ENCODE measurements at regions not wholly inside any gene's neighbourhood (a gene's known extent, or its start where the extent isn't known, plus 50 kb on each side); places are given as distances from the start of the nearest gene placed in this dataset.
A peak's percentile ranks its signal among the peaks of the same experiment; 100 is the strongest.

GRCh38 chr20:51262240-51262639 lies 239.3 kb upstream of the KCNG1 start:
- no peak overlapping the region for H3K4me3 ChIP-seq (ENCODE audit: low read length)
- no peak for DNase-seq (ENCODE audit: low read depth)

GRCh38 chr20:51259455-51259854 lies 236.5 kb upstream of the KCNG1 start:
- Histone ChIP-seq H3K4me3 (ENCODE audit: low read length) (no peak overlapping the region), H3K4me1 (ENCODE audit: control insufficient read depth, insufficient read depth, low read length) (peaks cover 9% of the 10 kb centered on the region), H3K27me3 (replicated peaks; ENCODE audit: control insufficient read depth, insufficient read depth, low read length) (peaks cover 70% of the 10 kb centered on the region), H3K36me3 (ENCODE audit: control insufficient read depth, insufficient read depth, low read length, severe bottlenecking) (no peaks in the 10 kb centered on the region), H3K9me3 (ENCODE audit: control insufficient read depth, low read length) (no peaks in the 10 kb centered on the region), H3K9ac (ENCODE audit: low read length) (no peak overlapping the region)
- no peak for DNase-seq (ENCODE audit: low read depth)

More at GRCh38 chr20:51262240-51262639, 239.3 kb upstream of the KCNG1 start:
- H3K9me3 ChIP-seq (ENCODE audit: control insufficient read depth, low read length): peaks cover 9% of the 10 kb centered on the region
- peaks cover 58% of the 10 kb centered on the region for H3K27me3 ChIP-seq (replicated peaks; ENCODE audit: control insufficient read depth, insufficient read depth, low read length)
- H3K9ac ChIP-seq (ENCODE audit: low read length): no peak overlapping the region
- H3K4me1 ChIP-seq (ENCODE audit: control insufficient read depth, insufficient read depth, low read length): peaks cover 9% of the 10 kb centered on the region
- H3K36me3 ChIP-seq (ENCODE audit: control insufficient read depth, insufficient read depth, low read length, severe bottlenecking): no peaks in the 10 kb centered on the region

- H3K4me1 ChIP-seq (ENCODE audit: control insufficient read depth, insufficient read depth, low read length): peaks cover 9% of the 10 kb centered on the region
These were observed 235.8 kb upstream of the KCNG1 start for GRCh38 chr20:51258582-51259165.

GRCh38 chr20:51255417-51255816 lies 232.5 kb upstream of the KCNG1 start:
- no peak overlapping the region for H3K9ac ChIP-seq (ENCODE audit: low read length)

More at GRCh38 chr20:51258582-51259165, 235.8 kb upstream of the KCNG1 start:
- H3K4me3 ChIP-seq (ENCODE audit: low read length): no peak overlapping the region
- H3K27me3 ChIP-seq (replicated peaks; ENCODE audit: control insufficient read depth, insufficient read depth, low read length): peaks cover 78% of the 10 kb centered on the region
- DNase-seq (ENCODE audit: low read depth): peak; percentile 17
- no peak overlapping the region for H3K9ac ChIP-seq (ENCODE audit: low read length)
- H3K36me3 ChIP-seq (ENCODE audit: control insufficient read depth, insufficient read depth, low read length, severe bottlenecking): no peaks in the 10 kb centered on the region
- no peaks in the 10 kb centered on the region for H3K9me3 ChIP-seq (ENCODE audit: control insufficient read depth, low read length)

GRCh38 chr20:51253280-51253679 lies 230.4 kb upstream of the KCNG1 start:
- Histone ChIP-seq H3K9me3 (ENCODE audit: control insufficient read depth, low read length) (peaks cover 12% of the 10 kb centered on the region), H3K36me3 (ENCODE audit: control insufficient read depth, insufficient read depth, low read length, severe bottlenecking) (no peaks in the 10 kb centered on the region), H3K27me3 (replicated peaks; ENCODE audit: control insufficient read depth, insufficient read depth, low read length) (peaks cover 77% of the 10 kb centered on the region), H3K9ac (ENCODE audit: low read length) (no peak overlapping the region), H3K4me3 (ENCODE audit: low read length) (no peak overlapping the region), H3K4me1 (ENCODE audit: control insufficient read depth, insufficient read depth, low read length) (no peaks in the 10 kb centered on the region)
- DNase-seq (ENCODE audit: low read depth): no peak

More at GRCh38 chr20:51255417-51255816, 232.5 kb upstream of the KCNG1 start:
- no peak for DNase-seq (ENCODE audit: low read depth)
- H3K27me3 ChIP-seq (replicated peaks; ENCODE audit: control insufficient read depth, insufficient read depth, low read length): peaks cover 75% of the 10 kb centered on the region
- no peak overlapping the region for H3K4me3 ChIP-seq (ENCODE audit: low read length)
- peaks cover 12% of the 10 kb centered on the region for H3K9me3 ChIP-seq (ENCODE audit: control insufficient read depth, low read length)
- H3K4me1 ChIP-seq (ENCODE audit: control insufficient read depth, insufficient read depth, low read length): peaks cover 9% of the 10 kb centered on the region
- no peaks in the 10 kb centered on the region for H3K36me3 ChIP-seq (ENCODE audit: control insufficient read depth, insufficient read depth, low read length, severe bottlenecking)

GRCh38 chr20:51249781-51250180 lies 226.9 kb upstream of the KCNG1 start:
- DNase-seq (ENCODE audit: low read depth): no peak
- Histone ChIP-seq H3K36me3 (ENCODE audit: control insufficient read depth, insufficient read depth, low read length, severe bottlenecking) (no peaks in the 10 kb centered on the region), H3K27me3 (replicated peaks; ENCODE audit: control insufficient read depth, insufficient read depth, low read length) (peaks cover 64% of the 10 kb centered on the region), H3K9ac (ENCODE audit: low read length) (no peak overlapping the region), H3K4me3 (ENCODE audit: low read length) (no peak overlapping the region), H3K9me3 (ENCODE audit: control insufficient read depth, low read length) (peaks cover 12% of the 10 kb centered on the region), H3K4me1 (ENCODE audit: control insufficient read depth, insufficient read depth, low read length) (no peaks in the 10 kb centered on the region)

- peaks cover 59% of the 10 kb centered on the region for H3K27me3 ChIP-seq (replicated peaks; ENCODE audit: control insufficient read depth, insufficient read depth, low read length)
- no peaks in the 10 kb centered on the region for H3K4me1 ChIP-seq (ENCODE audit: control insufficient read depth, insufficient read depth, low read length)
- H3K36me3 ChIP-seq (ENCODE audit: control insufficient read depth, insufficient read depth, low read length, severe bottlenecking): no peaks in the 10 kb centered on the region
- no peak overlapping the region for H3K9ac ChIP-seq (ENCODE audit: low read length)
- DNase-seq (ENCODE audit: low read depth): no peak
- peaks cover 12% of the 10 kb centered on the region for H3K9me3 ChIP-seq (ENCODE audit: control insufficient read depth, low read length)
- no peak overlapping the region for H3K4me3 ChIP-seq (ENCODE audit: low read length)
These were observed 226.3 kb upstream of the KCNG1 start for GRCh38 chr20:51249215-51249614.

GRCh38 chr20:51244466-51244865 lies 221.6 kb upstream of the KCNG1 start:
- H3K9ac ChIP-seq (ENCODE audit: low read length): no peak overlapping the region
- H3K9me3 ChIP-seq (ENCODE audit: control insufficient read depth, low read length): peaks cover 28% of the 10 kb centered on the region
- H3K4me1 ChIP-seq (ENCODE audit: control insufficient read depth, insufficient read depth, low read length): no peaks in the 10 kb centered on the region
- no peaks in the 10 kb centered on the region for H3K36me3 ChIP-seq (ENCODE audit: control insufficient read depth, insufficient read depth, low read length, severe bottlenecking)
- peaks cover 46% of the 10 kb centered on the region for H3K27me3 ChIP-seq (replicated peaks; ENCODE audit: control insufficient read depth, insufficient read depth, low read length)
- no peak for DNase-seq (ENCODE audit: low read depth)
- no peak overlapping the region for H3K4me3 ChIP-seq (ENCODE audit: low read length)

- no peak for DNase-seq (ENCODE audit: low read depth)
- Histone ChIP-seq H3K4me3 (ENCODE audit: low read length) (no peak overlapping the region), H3K27me3 (replicated peaks; ENCODE audit: control insufficient read depth, insufficient read depth, low read length) (peaks cover 12% of the 10 kb centered on the region), H3K9me3 (ENCODE audit: control insufficient read depth, low read length) (peaks cover 30% of the 10 kb centered on the region), H3K36me3 (ENCODE audit: control insufficient read depth, insufficient read depth, low read length, severe bottlenecking) (no peaks in the 10 kb centered on the region), H3K9ac (ENCODE audit: low read length) (no peak overlapping the region), H3K4me1 (ENCODE audit: control insufficient read depth, insufficient read depth, low read length) (peaks cover 22% of the 10 kb centered on the region)
These were observed 215.9 kb upstream of the KCNG1 start for GRCh38 chr20:51238675-51239305.

GRCh38 chr20:51237791-51238190 lies 214.9 kb upstream of the KCNG1 start:
- Histone ChIP-seq H3K9me3 (ENCODE audit: control insufficient read depth, low read length) (peaks cover 21% of the 10 kb centered on the region), H3K27me3 (replicated peaks; ENCODE audit: control insufficient read depth, insufficient read depth, low read length) (peaks cover 7% of the 10 kb centered on the region), H3K4me3 (ENCODE audit: low read length) (no peak overlapping the region), H3K4me1 (ENCODE audit: control insufficient read depth, insufficient read depth, low read length) (peaks cover 22% of the 10 kb centered on the region), H3K9ac (ENCODE audit: low read length) (peak overlapping the region; percentile 2), H3K36me3 (ENCODE audit: control insufficient read depth, insufficient read depth, low read length, severe bottlenecking) (no peaks in the 10 kb centered on the region)
- DNase-seq (ENCODE audit: low read depth): no peak

GRCh38 chr20:51237278-51237677 lies 214.4 kb upstream of the KCNG1 start:
- H3K36me3 ChIP-seq (ENCODE audit: control insufficient read depth, insufficient read depth, low read length, severe bottlenecking): no peaks in the 10 kb centered on the region
- peaks cover 15% of the 10 kb centered on the region for H3K9me3 ChIP-seq (ENCODE audit: control insufficient read depth, low read length)
- H3K9ac ChIP-seq (ENCODE audit: low read length): peak overlapping the region; percentile 2
- H3K4me1 ChIP-seq (ENCODE audit: control insufficient read depth, insufficient read depth, low read length): peaks cover 22% of the 10 kb centered on the region
- no peak overlapping the region for H3K4me3 ChIP-seq (ENCODE audit: low read length)
- H3K27me3 ChIP-seq (replicated peaks; ENCODE audit: control insufficient read depth, insufficient read depth, low read length): peaks cover 7% of the 10 kb centered on the region
- peak; percentile 20 for DNase-seq (ENCODE audit: low read depth)
